ENCODE measurements at regions not wholly inside any gene's neighbourhood (a gene's known extent, or its start where the extent isn't known, plus 50 kb on each side); places are given as distances from the start of the nearest gene placed in this dataset.

DNA sequence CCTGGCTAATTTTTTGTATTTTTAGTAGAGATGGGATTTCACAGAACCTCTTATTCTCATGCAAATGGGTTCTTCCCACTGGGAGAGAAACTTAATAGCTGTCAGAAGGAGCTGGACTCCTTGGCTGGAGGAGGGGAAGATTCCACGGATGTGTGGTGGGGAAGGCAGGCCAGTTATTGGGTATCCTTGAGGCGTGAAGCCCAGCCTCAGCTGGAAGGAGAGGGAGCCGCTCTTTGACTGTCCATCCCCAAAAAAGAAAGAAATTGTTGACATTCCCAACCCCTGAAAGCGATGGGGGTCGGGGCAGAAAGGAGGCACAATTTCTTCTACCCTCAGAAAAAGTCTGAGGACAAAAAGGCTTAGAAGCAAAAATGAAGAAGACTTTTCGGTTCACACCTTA lies 983.1 kb upstream of the PABPC4L start:
- Mint-ChIP-seq H3K27me3 (no peaks in the 10 kb centered on the region), H3K4me3 (no peak overlapping the region), H3K36me3 (no peaks in the 10 kb centered on the region), H3K9me3 (peaks cover 6% of the 10 kb centered on the region), H3K4me1 (ENCODE audit: low read depth) (no peaks in the 10 kb centered on the region), H3K27ac (no peak overlapping the region)
- no peak for DNase-seq
- POLR2A ChIA-PET: no interaction called here
- intact Hi-C loops (cut with micrococcal nuclease): no loop called here
- CTCF ChIA-PET: no interaction called here

DNA sequence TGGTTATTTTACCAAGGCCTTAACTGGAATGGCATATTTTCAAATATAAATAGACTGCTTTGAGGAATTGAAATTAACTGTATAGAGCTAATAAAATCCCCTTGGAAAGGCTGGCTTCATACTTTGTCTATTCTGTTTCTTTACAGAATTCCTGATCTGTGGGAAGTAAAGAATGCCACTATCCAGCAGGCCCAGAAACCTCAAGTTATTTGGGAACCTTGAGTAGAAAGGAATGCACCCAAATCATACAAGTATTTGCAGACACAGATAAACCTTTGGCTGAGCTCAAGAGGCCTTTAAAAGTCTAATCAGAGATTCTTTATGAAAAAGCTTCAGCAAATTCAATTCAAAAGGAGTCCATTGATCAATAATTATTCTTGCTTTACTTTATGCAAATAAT lies 975.7 kb upstream of the PABPC4L start:
- no peak for DNase-seq
- Mint-ChIP-seq H3K4me3 (no peak overlapping the region), H3K27ac (no peak overlapping the region), H3K36me3 (no peaks in the 10 kb centered on the region), H3K9me3 (peaks cover 5% of the 10 kb centered on the region), H3K27me3 (no peaks in the 10 kb centered on the region), H3K4me1 (ENCODE audit: low read depth) (no peaks in the 10 kb centered on the region)
- intact Hi-C loops (cut with micrococcal nuclease): no loop called here
- CTCF ChIA-PET: no interaction called here
- POLR2A ChIA-PET: no interaction called here

DNA sequence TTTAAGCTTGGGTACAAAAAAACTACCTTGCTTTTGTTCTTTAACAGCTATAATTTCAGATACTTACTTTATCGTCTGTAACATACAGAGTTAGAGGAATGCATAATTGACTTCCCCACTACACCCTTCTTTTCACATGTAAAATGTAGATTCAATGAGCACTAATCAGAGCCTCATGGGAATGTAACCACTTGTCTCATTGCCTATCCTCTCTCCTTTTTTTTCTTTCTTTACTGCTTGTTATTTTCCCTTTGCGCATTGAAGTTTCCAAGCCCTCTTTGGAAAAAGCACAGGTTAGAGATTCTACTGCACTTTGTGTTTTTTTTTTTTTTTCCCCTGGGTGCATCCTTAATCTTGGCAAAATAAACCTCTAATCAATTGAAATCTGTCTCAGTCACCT lies 965.1 kb upstream of the PABPC4L start:
- H3K27me3 Mint-ChIP-seq: no peaks in the 10 kb centered on the region
- POLR2A ChIA-PET: no interaction called here
- no peaks in the 10 kb centered on the region for H3K36me3 Mint-ChIP-seq
- CTCF ChIA-PET: no interaction called here
- intact Hi-C loops (cut with micrococcal nuclease): no loop called here
- no peak overlapping the region for H3K4me3 Mint-ChIP-seq
- no peak overlapping the region for H3K27ac Mint-ChIP-seq
- DNase-seq: no peak
- no peaks in the 10 kb centered on the region for H3K4me1 Mint-ChIP-seq (ENCODE audit: low read depth)
- H3K9me3 Mint-ChIP-seq: peaks cover 7% of the 10 kb centered on the region

DNA sequence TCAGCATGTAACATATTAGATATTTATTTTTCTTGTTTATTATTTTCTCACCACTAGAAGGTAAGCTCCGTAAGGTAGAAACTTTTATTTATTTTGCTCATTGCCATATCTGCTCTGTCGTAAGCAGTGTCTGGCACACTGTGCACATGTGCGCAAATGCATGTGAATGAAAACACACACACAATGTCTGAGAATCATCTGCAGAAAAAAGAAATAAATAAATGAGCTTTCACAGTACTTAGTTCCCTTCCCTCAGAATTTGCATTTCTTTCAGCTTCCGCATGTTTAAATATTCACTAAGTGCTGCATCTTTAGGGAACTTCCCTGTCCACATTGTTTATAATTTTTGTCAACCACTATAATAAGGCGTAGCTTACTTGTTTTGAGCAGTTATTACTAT lies 963.0 kb upstream of the PABPC4L start:
- Mint-ChIP-seq H3K27me3 (no peaks in the 10 kb centered on the region), H3K36me3 (no peaks in the 10 kb centered on the region), H3K4me3 (no peak overlapping the region), H3K27ac (no peak overlapping the region), H3K4me1 (ENCODE audit: low read depth) (no peaks in the 10 kb centered on the region), H3K9me3 (peaks cover 2% of the 10 kb centered on the region)
- POLR2A ChIA-PET: no interaction called here
- intact Hi-C loops (cut with micrococcal nuclease): no loop called here
- CTCF ChIA-PET: no interaction called here
- no peak for DNase-seq

DNA sequence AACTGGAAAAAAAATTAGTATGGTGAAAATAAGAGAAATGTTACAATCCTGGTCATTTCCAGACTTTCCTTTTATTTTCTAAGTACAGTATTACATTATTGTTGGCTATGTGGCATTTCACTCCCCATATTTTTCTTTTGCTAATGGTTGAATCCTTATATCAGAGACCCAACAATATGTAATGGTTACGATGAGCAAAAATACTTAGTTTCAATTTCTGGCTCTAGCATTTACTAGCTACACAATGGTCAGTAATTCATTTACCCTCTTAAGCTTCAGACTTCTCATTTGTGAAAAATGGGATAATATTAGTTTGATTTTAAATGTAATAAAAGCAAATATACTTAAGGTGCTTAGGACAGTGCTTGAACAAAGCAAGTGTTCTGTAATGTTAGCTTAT lies 942.9 kb upstream of the PABPC4L start:
- POLR2A ChIA-PET: no interaction called here
- no peaks in the 10 kb centered on the region for H3K36me3 Mint-ChIP-seq
- no peak for DNase-seq
- H3K4me3 Mint-ChIP-seq: no peak overlapping the region
- peaks cover 12% of the 10 kb centered on the region for H3K9me3 Mint-ChIP-seq
- no peaks in the 10 kb centered on the region for H3K27me3 Mint-ChIP-seq
- CTCF ChIA-PET: no interaction called here
- no peak overlapping the region for H3K27ac Mint-ChIP-seq
- intact Hi-C loops (cut with micrococcal nuclease): no loop called here
- H3K4me1 Mint-ChIP-seq (ENCODE audit: low read depth): no peaks in the 10 kb centered on the region

DNA sequence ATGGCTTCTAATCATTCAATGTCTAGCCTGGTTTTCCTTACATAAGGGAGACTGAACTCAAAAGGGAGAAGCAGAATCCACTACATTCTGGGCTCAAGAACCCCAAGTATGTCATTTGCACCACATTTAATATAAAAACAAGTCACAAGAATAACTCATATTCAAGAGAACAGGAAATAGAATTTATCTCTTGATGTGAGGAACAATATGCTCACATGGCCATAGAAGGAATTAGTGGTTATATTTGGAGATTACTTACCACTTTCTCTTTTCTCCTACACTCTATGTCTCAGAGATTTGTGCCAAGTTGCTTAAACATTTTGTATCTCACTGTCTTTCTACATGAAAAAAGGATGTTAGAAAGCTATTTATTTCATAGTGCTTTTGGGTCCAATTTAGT lies 922.6 kb upstream of the PABPC4L start:
- intact Hi-C loops (cut with micrococcal nuclease): no loop called here
- ChIA-PET POLR2A (no interaction called here), CTCF (no interaction called here)
- Mint-ChIP-seq H3K9me3 (peaks cover 14% of the 10 kb centered on the region), H3K4me3 (no peak overlapping the region), H3K4me1 (ENCODE audit: low read depth) (no peaks in the 10 kb centered on the region), H3K27me3 (no peaks in the 10 kb centered on the region), H3K27ac (no peak overlapping the region), H3K36me3 (no peaks in the 10 kb centered on the region)
- no peak for DNase-seq

DNA sequence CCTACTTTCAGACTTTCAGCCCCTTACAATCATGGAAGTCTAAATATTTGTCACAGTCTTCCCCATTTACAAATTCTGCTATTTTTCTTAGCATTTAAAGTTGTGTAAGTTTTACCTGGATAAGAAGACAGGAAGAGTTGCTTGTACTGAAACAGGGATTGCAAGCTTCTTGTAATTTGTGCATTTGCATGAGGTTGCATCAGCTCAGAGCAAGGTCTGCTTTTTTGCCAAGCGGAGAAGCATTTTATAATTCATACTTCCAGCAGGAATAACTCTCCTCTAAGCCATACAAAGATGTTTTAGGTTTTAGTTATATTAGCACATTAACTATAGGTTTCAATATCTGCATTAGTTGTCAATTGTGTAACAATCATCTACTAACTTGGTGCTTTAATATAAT lies 922.0 kb upstream of the PABPC4L start:
- H3K27ac Mint-ChIP-seq: no peak overlapping the region
- H3K36me3 Mint-ChIP-seq: no peaks in the 10 kb centered on the region
- H3K4me3 Mint-ChIP-seq: no peak overlapping the region
- H3K27me3 Mint-ChIP-seq: no peaks in the 10 kb centered on the region
- H3K4me1 Mint-ChIP-seq (ENCODE audit: low read depth): no peaks in the 10 kb centered on the region
- DNase-seq: no peak
- POLR2A ChIA-PET: no interaction called here
- intact Hi-C loops (cut with micrococcal nuclease): no loop called here
- CTCF ChIA-PET: no interaction called here
- H3K9me3 Mint-ChIP-seq: peaks cover 16% of the 10 kb centered on the region

DNA sequence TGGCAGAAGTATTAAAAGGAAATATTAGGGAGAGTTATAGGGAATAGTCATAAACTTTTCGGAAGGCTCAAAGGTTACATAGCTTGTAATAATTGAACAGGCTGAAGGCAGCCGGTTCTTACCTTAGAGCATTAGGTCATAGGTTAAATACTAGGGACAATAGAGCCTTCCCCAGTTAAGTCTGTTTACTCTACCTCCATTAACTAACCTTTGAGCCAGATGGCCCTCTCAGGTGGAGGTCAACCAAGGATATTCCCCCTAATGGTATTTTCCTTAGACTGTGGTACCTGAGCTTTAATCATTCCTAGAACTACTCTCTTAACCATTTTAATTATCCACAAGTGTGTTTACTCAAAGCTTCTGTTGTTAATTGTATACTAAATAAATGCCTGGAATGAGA lies 920.9 kb upstream of the PABPC4L start:
- intact Hi-C loops (cut with micrococcal nuclease): no loop called here
- H3K27me3 Mint-ChIP-seq: no peaks in the 10 kb centered on the region
- DNase-seq: no peak
- H3K36me3 Mint-ChIP-seq: no peaks in the 10 kb centered on the region
- no peak overlapping the region for H3K4me3 Mint-ChIP-seq
- H3K27ac Mint-ChIP-seq: no peak overlapping the region
- H3K9me3 Mint-ChIP-seq: peaks cover 18% of the 10 kb centered on the region
- CTCF ChIA-PET: no interaction called here
- H3K4me1 Mint-ChIP-seq (ENCODE audit: low read depth): no peaks in the 10 kb centered on the region
- POLR2A ChIA-PET: no interaction called here

DNA sequence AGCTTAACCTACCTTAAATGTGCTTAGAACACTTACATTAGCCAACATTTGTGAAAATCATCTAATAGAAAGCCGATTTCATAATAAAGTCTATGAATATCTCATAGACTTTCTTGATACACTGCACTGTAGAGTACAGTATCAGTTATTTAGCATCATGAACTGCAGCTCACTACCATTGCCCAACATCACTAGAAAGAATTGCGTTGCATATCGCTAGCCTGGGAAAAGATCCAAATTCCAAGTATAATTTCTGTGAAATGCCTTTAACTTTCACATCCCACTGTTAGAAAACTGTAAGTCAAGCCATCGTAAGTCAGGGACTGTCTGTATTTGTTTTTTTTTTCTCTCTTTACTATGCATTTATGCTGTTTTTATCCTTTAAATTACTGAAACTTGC lies 918.6 kb upstream of the PABPC4L start:
- H3K36me3 Mint-ChIP-seq: no peaks in the 10 kb centered on the region
- POLR2A ChIA-PET: no interaction called here
- CTCF ChIA-PET: no interaction called here

DNA sequence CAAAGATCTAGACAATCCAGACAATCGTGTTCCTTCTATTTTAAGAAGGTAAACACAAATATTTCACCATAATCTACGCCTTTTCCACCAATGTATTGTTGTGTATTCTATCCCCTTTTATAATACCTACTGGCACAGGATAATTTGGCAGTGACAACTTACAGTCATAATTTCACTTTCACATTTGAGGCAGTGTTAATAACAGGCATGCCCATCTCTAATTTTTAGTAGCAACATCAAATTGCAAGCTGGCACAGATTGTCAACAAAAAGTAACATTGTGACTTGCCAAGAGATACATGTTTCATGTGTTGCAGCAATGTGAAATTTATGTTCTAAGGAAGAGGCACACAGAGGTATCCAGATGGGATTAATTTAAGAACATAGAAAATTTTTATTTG lies 912.5 kb upstream of the PABPC4L start:
- H3K4me3 Mint-ChIP-seq: no peak overlapping the region
- H3K27ac Mint-ChIP-seq: no peak overlapping the region
- H3K36me3 Mint-ChIP-seq: no peaks in the 10 kb centered on the region
- DNase-seq: no peak
- intact Hi-C loops (cut with micrococcal nuclease): no loop called here
- H3K9me3 Mint-ChIP-seq: peaks cover 18% of the 10 kb centered on the region
- POLR2A ChIA-PET: no interaction called here
- CTCF ChIA-PET: no interaction called here
- no peaks in the 10 kb centered on the region for H3K27me3 Mint-ChIP-seq
- H3K4me1 Mint-ChIP-seq (ENCODE audit: low read depth): no peaks in the 10 kb centered on the region

More for the DNA sequence above, 918.6 kb upstream of the PABPC4L start:
- H3K9me3 Mint-ChIP-seq: peaks cover 18% of the 10 kb centered on the region
- no peaks in the 10 kb centered on the region for H3K4me1 Mint-ChIP-seq (ENCODE audit: low read depth)
- H3K4me3 Mint-ChIP-seq: no peak overlapping the region
- DNase-seq: no peak
- H3K27me3 Mint-ChIP-seq: no peaks in the 10 kb centered on the region
- H3K27ac Mint-ChIP-seq: no peak overlapping the region
- intact Hi-C loops (cut with micrococcal nuclease): no loop called here

DNA sequence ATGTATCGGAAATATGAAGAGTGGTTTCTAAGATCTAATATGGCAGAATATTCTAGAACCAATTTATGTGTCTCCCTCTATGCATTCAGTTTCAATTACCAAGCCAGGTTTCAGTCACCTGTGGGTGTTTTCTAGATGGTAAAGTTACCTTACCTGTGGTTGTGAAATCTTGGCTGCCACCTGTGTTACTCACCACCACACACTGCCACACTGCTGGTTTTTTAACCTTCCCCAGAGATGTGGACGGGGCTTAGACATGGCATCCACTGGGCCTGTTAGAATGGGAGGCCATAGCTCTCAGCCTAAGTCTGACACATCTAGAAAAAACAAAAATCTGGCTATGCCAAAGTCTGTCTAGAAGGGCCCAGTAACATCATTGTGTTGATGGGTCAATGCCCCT lies 896.5 kb upstream of the PABPC4L start:
- intact Hi-C loops (cut with micrococcal nuclease): no loop called here
- Mint-ChIP-seq H3K36me3 (no peaks in the 10 kb centered on the region), H3K27me3 (no peaks in the 10 kb centered on the region), H3K4me1 (ENCODE audit: low read depth) (no peaks in the 10 kb centered on the region), H3K4me3 (no peak overlapping the region), H3K27ac (no peak overlapping the region), H3K9me3 (peaks cover 9% of the 10 kb centered on the region)
- ChIA-PET POLR2A (no interaction called here), CTCF (no interaction called here)
- DNase-seq: no peak

DNA sequence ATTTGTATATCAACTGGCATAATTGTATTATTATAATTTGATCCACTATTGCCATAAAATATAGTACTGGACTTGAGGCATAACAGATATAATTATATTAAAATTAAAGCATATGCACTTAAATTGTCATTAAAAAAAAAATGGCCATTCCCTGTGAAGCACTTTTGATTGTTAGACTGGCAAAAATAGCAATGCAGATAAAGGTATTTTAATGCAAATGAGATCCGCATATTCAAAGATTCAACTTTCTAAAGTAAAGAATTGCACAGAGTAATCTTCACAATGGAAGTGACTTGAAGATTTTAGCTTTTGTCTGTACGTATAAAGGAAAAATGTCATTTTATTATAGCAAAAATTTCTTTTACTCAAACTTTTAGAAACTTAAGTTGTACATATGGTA lies 871.8 kb upstream of the PABPC4L start:
- no peaks in the 10 kb centered on the region for H3K36me3 Mint-ChIP-seq

DNA sequence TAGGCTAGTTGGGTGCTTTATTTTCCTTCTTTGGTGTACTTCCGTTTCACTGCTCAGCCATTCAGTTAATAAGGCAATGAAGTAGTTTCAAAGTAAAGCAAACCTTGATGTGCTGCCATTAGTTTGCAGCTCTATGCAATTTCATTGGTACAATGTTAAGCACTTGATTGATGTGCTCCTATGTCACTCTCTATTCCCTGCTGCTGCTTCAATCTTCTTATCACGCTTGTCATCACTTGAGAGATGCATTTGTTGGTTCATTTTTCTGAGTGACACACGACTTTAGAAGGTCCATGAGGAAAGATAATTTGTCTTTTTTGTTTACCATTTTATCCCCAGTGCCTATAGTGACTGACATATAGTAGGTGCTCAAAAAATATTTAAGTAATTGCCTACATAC lies 871.0 kb upstream of the PABPC4L start:
- Mint-ChIP-seq H3K27me3 (no peaks in the 10 kb centered on the region), H3K4me3 (no peak overlapping the region), H3K4me1 (ENCODE audit: low read depth) (no peaks in the 10 kb centered on the region), H3K36me3 (no peaks in the 10 kb centered on the region), H3K9me3 (peaks cover 33% of the 10 kb centered on the region), H3K27ac (no peak overlapping the region)
- intact Hi-C loops (cut with micrococcal nuclease): no loop called here
- POLR2A ChIA-PET: no interaction called here
- CTCF ChIA-PET: no interaction called here
- no peak for DNase-seq

More for the DNA sequence above, 871.8 kb upstream of the PABPC4L start:
- intact Hi-C loops (cut with micrococcal nuclease): no loop called here
- Mint-ChIP-seq H3K4me3 (no peak overlapping the region), H3K27me3 (no peaks in the 10 kb centered on the region), H3K4me1 (ENCODE audit: low read depth) (no peaks in the 10 kb centered on the region), H3K27ac (no peak overlapping the region), H3K9me3 (peaks cover 41% of the 10 kb centered on the region)
- ChIA-PET CTCF (no interaction called here), POLR2A (no interaction called here)
- no peak for DNase-seq

DNA sequence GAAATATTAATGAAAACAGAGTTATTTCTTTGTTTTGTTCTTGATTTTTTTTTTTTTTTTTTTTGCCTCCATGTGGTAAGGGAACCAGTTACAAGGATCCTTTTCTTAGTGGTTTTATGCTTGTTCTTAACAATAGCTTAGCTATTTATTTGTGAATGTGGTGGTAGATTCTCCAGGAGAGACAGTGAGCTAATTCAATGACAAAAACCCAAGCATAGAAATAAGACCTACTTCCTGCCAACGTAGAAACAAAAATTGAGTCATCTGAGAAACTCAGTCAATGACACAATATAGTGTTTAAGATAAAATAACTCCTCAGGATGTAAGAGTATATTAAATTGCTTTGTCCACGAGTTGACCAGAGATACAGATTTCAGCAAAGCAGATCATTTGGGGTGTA lies 863.8 kb upstream of the PABPC4L start:
- Mint-ChIP-seq H3K27ac (no peak overlapping the region), H3K4me1 (ENCODE audit: low read depth) (no peaks in the 10 kb centered on the region), H3K36me3 (no peaks in the 10 kb centered on the region), H3K9me3 (peaks cover 11% of the 10 kb centered on the region), H3K4me3 (no peak overlapping the region), H3K27me3 (no peaks in the 10 kb centered on the region)
- intact Hi-C loops (cut with micrococcal nuclease): no loop called here
- no peak for DNase-seq
- ChIA-PET POLR2A (no interaction called here), CTCF (no interaction called here)
